ENCODE measurements at regions not wholly inside any gene's neighbourhood (a gene's known extent, or its start where the extent isn't known, plus 50 kb on each side); places are given as distances from the start of the nearest gene placed in this dataset.

- TF ChIP-seq CTCF (IDR thresholded peaks at IDR 0.05), result no peak
- TF ChIP-seq POLR2A (IDR thresholded peaks at IDR 0.05), result no peak
- TF ChIP-seq EP300 (IDR thresholded peaks at IDR 0.05), result no peak
These were observed 168.6 kb downstream of the FAT3 start for GRCh38 chr11:92393218-92393617.
